Lower leg skin (tissue), 4 donors: ENCODE measurements at regions not wholly inside any gene's neighbourhood (a gene's known extent, or its start where the extent isn't known, plus 50 kb on each side); places are given as distances from the start of the nearest gene placed in this dataset.

Source experiments
- DNase-seq, 2 donors: peaks; one replicate each; pipeline ENCODE4 v3.0.0-alpha.2; 2019; ENCODE audit warnings: low spot score in 2 of 2
- H3K4me3 ChIP-seq: fragments of 200-600 bp; sonication (generic); 2 replicates; pipeline ENCODE4 v1.5.1; 2017; ENCODE audit warnings: mild to moderate bottlenecking, low read depth; ENCODE audit not compliant: poor library complexity, severe bottlenecking
- POLR2A ChIP-seq, 2 donors: fragments of 450-650 bp; IDR thresholded peaks; one replicate each; pipeline ENCODE4 v1.6.1; 2016 to 2017; ENCODE audit warnings: antibody characterized with exemption in 2 of 2, mild to moderate bottlenecking in 1 of 2, moderate library complexity in 1 of 2
- WGBS, 2 donors: methylation state at CpG; one replicate each; pipeline ENCODE4 v1.1.5; 2018; 5-methylcytosine and 5-hydroxymethylcytosine counted together
- intact Hi-C: fragments of 100-400 bp; cut with DNase I; formaldehyde crosslinking; loops from one replicate; pipeline ENCODE4 v1.15.0; 2023; ENCODE audit warnings: low total_unique reads
- TF ChIP-seq, protein P1 (sequence below), 3 donors: fragments of 450-650 bp; IDR thresholded peaks; one replicate each; pipeline ENCODE4 v1.5.1; 2016; ENCODE audit warnings: antibody characterized with exemption in 3 of 3, mild to moderate bottlenecking in 3 of 3, moderate library complexity in 2 of 3

DNA sequence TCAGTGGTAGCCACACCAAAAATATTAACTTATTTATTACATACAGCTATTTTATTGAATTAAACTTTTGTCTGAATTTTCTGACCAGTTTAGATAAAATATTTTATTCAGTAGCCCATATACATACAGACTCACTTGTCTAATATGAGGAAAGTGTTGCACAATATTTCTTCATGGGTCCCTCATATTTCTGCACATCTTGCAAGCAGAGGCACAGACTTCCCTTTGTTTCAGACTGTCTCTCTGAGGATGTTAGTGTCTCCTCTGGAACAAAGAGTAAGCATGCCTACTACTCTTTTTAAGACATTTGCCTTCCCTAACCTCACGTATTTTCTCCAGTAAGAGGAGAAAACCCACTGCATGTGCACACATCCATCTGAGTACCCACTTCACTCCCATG lies 81.2 kb downstream of the OR5AK2 start:
- intact Hi-C loops, result no loop called here
- DNase-seq, result no peak
- no peak overlapping the region for H3K4me3 ChIP-seq
- TF ChIP-seq POLR2A (IDR thresholded peaks at IDR 0.05), result no peak
- TF ChIP-seq, protein P1, sequence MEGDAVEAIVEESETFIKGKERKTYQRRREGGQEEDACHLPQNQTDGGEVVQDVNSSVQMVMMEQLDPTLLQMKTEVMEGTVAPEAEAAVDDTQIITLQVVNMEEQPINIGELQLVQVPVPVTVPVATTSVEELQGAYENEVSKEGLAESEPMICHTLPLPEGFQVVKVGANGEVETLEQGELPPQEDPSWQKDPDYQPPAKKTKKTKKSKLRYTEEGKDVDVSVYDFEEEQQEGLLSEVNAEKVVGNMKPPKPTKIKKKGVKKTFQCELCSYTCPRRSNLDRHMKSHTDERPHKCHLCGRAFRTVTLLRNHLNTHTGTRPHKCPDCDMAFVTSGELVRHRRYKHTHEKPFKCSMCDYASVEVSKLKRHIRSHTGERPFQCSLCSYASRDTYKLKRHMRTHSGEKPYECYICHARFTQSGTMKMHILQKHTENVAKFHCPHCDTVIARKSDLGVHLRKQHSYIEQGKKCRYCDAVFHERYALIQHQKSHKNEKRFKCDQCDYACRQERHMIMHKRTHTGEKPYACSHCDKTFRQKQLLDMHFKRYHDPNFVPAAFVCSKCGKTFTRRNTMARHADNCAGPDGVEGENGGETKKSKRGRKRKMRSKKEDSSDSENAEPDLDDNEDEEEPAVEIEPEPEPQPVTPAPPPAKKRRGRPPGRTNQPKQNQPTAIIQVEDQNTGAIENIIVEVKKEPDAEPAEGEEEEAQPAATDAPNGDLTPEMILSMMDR (IDR thresholded peaks at IDR 0.05), result no peak
- 82 to 88% methylated on average over 1 of the region's 1 CpG for WGBS, 2 donors

DNA sequence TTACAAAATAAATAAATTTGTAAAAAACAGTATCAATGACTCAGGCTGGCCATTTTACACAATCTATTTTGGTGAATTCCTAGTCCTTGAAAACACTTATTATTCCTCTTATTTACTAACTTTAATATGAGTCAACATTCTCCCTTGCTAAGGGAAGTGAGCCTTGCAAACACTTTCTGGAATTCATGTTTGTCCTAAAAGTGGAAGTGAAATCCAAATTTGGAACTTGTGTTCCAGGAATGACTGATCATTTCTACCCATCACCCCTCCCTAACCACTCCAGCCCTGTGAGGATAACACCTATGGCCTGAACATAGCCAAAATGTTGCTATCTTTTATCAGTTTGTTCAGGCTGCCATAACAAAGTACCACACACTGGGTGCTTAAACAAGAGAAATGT lies 83.1 kb downstream of the OR5AK2 start:
- intact Hi-C loops, result no loop called here
- peak in 1 of 2 donors; percentile 21 for DNase-seq
- H3K4me3 ChIP-seq, result no peak overlapping the region
- no peak for TF ChIP-seq POLR2A (IDR thresholded peaks at IDR 0.05)
- TF ChIP-seq, protein P1 (IDR thresholded peaks at IDR 0.05), result no peak

DNA sequence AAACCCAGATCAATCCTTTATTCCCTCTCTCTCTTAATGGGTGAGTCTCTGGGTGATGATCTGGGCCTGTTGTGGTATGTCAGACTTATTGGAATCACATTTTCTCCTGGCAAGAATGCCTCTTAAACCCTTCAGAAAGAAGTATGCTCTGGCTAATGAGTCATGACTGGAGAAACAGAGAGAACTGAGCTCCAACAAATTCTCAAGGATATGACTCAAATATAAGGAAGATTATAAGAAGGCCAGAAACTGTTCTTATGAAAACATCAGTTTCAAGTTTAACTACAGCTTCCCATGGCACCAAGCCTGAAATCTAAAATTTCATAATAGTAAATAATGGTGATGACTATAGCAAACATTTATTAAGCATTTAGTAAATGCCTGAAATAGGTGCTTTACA lies 83.9 kb downstream of the OR5AK2 start:
- TF ChIP-seq, protein P1 (IDR thresholded peaks at IDR 0.05), result no peak
- no peak for TF ChIP-seq POLR2A (IDR thresholded peaks at IDR 0.05)
- intact Hi-C loops, result no loop called here
- no peak overlapping the region for H3K4me3 ChIP-seq
- DNase-seq, result peak in 1 of 2 donors; percentile 27

DNA sequence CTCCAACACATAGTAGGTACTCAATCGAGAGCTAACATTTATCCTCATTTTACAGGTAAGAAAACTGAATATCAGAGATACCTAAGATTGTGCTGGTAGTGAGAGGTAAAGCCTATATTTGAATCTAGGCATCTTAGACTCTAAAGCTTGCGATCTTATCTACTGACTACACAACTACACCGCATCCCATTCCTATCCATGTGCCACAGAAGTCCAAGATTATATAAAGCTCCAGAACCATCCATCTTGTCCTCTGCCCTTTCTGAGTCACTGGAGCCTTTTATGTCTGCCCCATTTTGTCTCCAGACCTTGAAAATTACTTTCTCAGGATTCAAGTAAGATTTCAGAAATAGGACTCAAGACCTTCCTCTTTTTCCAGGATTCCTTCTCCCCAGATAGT lies 84.4 kb downstream of the OR5AK2 start:
- intact Hi-C loops, result no loop called here
- no peak overlapping the region for H3K4me3 ChIP-seq
- DNase-seq, result no peak
- 82 to 86% methylated on average over 3 of the region's 3 CpGs for WGBS, 2 donors
- TF ChIP-seq, protein P1 (IDR thresholded peaks at IDR 0.05), result no peak
- TF ChIP-seq POLR2A (IDR thresholded peaks at IDR 0.05), result no peak

DNA sequence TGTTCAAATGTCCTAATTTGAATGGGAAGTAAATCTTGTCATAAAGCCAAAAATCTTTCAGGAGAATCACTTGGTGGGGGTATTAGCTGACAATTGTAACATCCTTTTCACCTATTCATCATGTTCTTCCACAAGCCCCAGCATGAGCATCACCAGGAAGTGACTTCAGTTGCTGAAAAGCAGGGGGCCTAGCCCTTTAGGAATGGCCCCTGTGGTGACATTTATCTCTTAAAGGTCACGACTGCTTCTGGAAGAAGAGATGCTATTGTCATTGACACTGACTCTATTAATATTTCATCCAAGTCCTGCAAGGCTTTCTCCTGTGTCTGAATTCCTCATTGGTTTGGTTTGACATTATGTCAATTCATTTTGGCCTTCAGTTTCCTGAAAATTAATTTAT lies 92.6 kb downstream of the OR5AK2 start:
- intact Hi-C loops, result no loop called here
- no peak overlapping the region for H3K4me3 ChIP-seq
- no peak for DNase-seq
- TF ChIP-seq POLR2A (IDR thresholded peaks at IDR 0.05), result no peak
- TF ChIP-seq, protein P1 (IDR thresholded peaks at IDR 0.05), result no peak
- WGBS, 2 donors, result 63 to 88% methylated on average over 1 of the region's 1 CpG

DNA sequence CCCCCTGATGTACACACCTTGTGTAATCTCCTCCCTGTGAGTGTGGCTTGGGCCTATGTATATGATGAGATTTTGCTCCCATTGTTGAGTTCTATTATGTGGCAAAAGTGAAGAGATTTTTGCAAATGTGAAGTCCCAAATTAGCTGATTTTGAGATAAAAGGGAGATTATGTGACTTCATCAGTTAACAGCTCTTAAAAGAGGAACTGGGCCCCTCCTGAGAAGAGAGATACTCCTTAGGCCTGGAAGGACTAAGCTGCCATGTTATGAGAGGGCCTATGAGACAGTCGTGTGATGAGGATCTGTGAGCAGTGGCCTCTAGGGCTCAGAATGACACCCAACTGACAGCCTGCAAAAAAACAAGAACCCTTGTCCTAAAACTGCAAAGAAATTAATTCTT lies 93.4 kb downstream of the OR5AK2 start:
- DNase-seq, result no peak
- intact Hi-C loops, result no loop called here
- no peak overlapping the region for H3K4me3 ChIP-seq
- WGBS, 2 donors, result 83 to 87% methylated on average over 1 of the region's 1 CpG
- no peak for TF ChIP-seq POLR2A (IDR thresholded peaks at IDR 0.05)
- TF ChIP-seq, protein P1 (IDR thresholded peaks at IDR 0.05), result no peak
